ENCODE measurements at regions not wholly inside any gene's neighbourhood (a gene's known extent, or its start where the extent isn't known, plus 50 kb on each side); places are given as distances from the start of the nearest gene placed in this dataset.

GRCh38 chr13:85896516-85897450 lies 97.6 kb upstream of the SLITRK6 start:
- Mint-ChIP-seq H3K27me3 (no peaks in the 10 kb centered on the region), H3K4me1 (no peaks in the 10 kb centered on the region), H3K4me3 (no peak overlapping the region), H3K27ac (no peak overlapping the region), H3K36me3 (no peaks in the 10 kb centered on the region), H3K9me3 (peaks cover 2 to 16% (median 3%) of the 10 kb centered on the region in 3 donors)

- Mint-ChIP-seq H3K4me3 (no peak overlapping the region), H3K36me3 (no peaks in the 10 kb centered on the region), H3K27me3 (no peaks in the 10 kb centered on the region), H3K9me3 (peaks cover 0 to 5% (median 1%) of the 10 kb centered on the region in 3 donors), H3K4me1 (no peaks in the 10 kb centered on the region), H3K27ac (no peak overlapping the region)
Measured at GRCh38 chr13:85887406-85887805, 88.2 kb upstream of the SLITRK6 start.

- H3K27me3 Mint-ChIP-seq = no peaks in the 10 kb centered on the region
- H3K4me1 Mint-ChIP-seq = peaks cover 0 to 3% (median 0%) of the 10 kb centered on the region in 3 donors
- peaks cover 0 to 4% (median 4%) of the 10 kb centered on the region in 3 donors for H3K9me3 Mint-ChIP-seq
- no peak overlapping the region for H3K4me3 Mint-ChIP-seq
- no peak overlapping the region for H3K27ac Mint-ChIP-seq
- no peaks in the 10 kb centered on the region for H3K36me3 Mint-ChIP-seq
Measured at GRCh38 chr13:85879014-85879413, 79.8 kb upstream of the SLITRK6 start.

GRCh38 chr13:85864963-85865530 lies 65.8 kb upstream of the SLITRK6 start:
- Mint-ChIP-seq H3K36me3 (no peaks in the 10 kb centered on the region), H3K9me3 (peaks cover 0 to 6% (median 0%) of the 10 kb centered on the region in 3 donors), H3K27ac (no peak overlapping the region), H3K4me3 (no peak overlapping the region), H3K27me3 (no peaks in the 10 kb centered on the region), H3K4me1 (no peaks in the 10 kb centered on the region)

GRCh38 chr13:85853901-85854663 lies 54.9 kb upstream of the SLITRK6 start:
- Mint-ChIP-seq H3K4me3 (no peak overlapping the region), H3K27me3 (no peaks in the 10 kb centered on the region), H3K4me1 (no peaks in the 10 kb centered on the region), H3K36me3 (no peaks in the 10 kb centered on the region), H3K9me3 (peaks cover 4 to 23% (median 12%) of the 10 kb centered on the region in 3 donors), H3K27ac (no peak overlapping the region)

GRCh38 chr13:85853161-85853894 lies 54.1 kb upstream of the SLITRK6 start:
- Mint-ChIP-seq H3K36me3 (no peaks in the 10 kb centered on the region), H3K27me3 (no peaks in the 10 kb centered on the region), H3K27ac (no peak overlapping the region), H3K4me3 (no peak overlapping the region), H3K4me1 (no peaks in the 10 kb centered on the region), H3K9me3 (peaks cover 4 to 18% (median 12%) of the 10 kb centered on the region in 3 donors)

Measured in IgD-negative memory B cell (primary cell).